Activated CD4-positive, CD25-positive, alpha-beta regulatory T cell treated with anti-CD3 and anti-CD28 coated beads, Interleukin-2, amount 50 U/mL, for 24 hours (primary cell): ENCODE measurements at regions not wholly inside any gene's neighbourhood (a gene's known extent, or its start where the extent isn't known, plus 50 kb on each side); places are given as distances from the start of the nearest gene placed in this dataset.
"Not testable (repeated sequence)": the region's sequence is repeated elsewhere in the genome, so short reads cannot be mapped to it uniquely, and the experiment has no call there.

ENCODE experiments used
- ATAC-seq, 2 donors: fragments of 150-1000 bp; cut with Tn5 transposase; one replicate each; pipeline ENCODE4 v1.10.0; 2021; ENCODE audit warnings: mild to moderate bottlenecking in 1 of 2, moderate library complexity in 1 of 2

GRCh38 chr4:10808591-10808990 lies 124.0 kb upstream of the CLNK start:
- no peak for ATAC-seq

GRCh38 chr4:10806953-10807645 lies 122.5 kb upstream of the CLNK start:
- no peak for ATAC-seq

GRCh38 chr4:10803713-10804343 lies 119.3 kb upstream of the CLNK start:
- no peak for ATAC-seq

GRCh38 chr4:10787365-10787764 lies 102.8 kb upstream of the CLNK start:
- ATAC-seq, result no peak

GRCh38 chr4:10784621-10785020 lies 100.1 kb upstream of the CLNK start:
- ATAC-seq, result no peak

GRCh38 chr4:10783351-10783750 lies 98.8 kb upstream of the CLNK start:
- no peak for ATAC-seq

- no peak for ATAC-seq
These were observed 97.2 kb upstream of the CLNK start for GRCh38 chr4:10781805-10782204.

GRCh38 chr4:10780803-10781202 lies 96.2 kb upstream of the CLNK start:
- not testable (repeated sequence) for ATAC-seq

GRCh38 chr4:10775132-10775531 lies 90.6 kb upstream of the CLNK start:
- ATAC-seq, result not testable (repeated sequence)

GRCh38 chr4:10773656-10774055 lies 89.1 kb upstream of the CLNK start:
- no peak for ATAC-seq

- no peak for ATAC-seq
These were observed 88.4 kb upstream of the CLNK start for GRCh38 chr4:10773010-10773409.

GRCh38 chr4:10765386-10765785 lies 80.8 kb upstream of the CLNK start:
- no peak for ATAC-seq

GRCh38 chr4:10762561-10762960 lies 78.0 kb upstream of the CLNK start:
- no peak for ATAC-seq

GRCh38 chr4:10761903-10762302 lies 77.3 kb upstream of the CLNK start:
- no peak for ATAC-seq

GRCh38 chr4:10760086-10760485 lies 75.5 kb upstream of the CLNK start:
- no peak for ATAC-seq

- ATAC-seq, result no peak
These were observed 74.3 kb upstream of the CLNK start for GRCh38 chr4:10758906-10759305.

- ATAC-seq, result no peak
These were observed 69.4 kb upstream of the CLNK start for GRCh38 chr4:10753856-10754402.

GRCh38 chr4:10753336-10753735 lies 68.8 kb upstream of the CLNK start:
- no peak for ATAC-seq

- no peak for ATAC-seq
These were observed 66.1 kb upstream of the CLNK start for GRCh38 chr4:10750714-10751113.

GRCh38 chr4:10747186-10747585 lies 62.6 kb upstream of the CLNK start:
- ATAC-seq, result no peak

- no peak for ATAC-seq
These were observed 62.0 kb upstream of the CLNK start for GRCh38 chr4:10746371-10747171.

GRCh38 chr4:10743357-10743756 lies 58.8 kb upstream of the CLNK start:
- no peak for ATAC-seq

GRCh38 chr4:10741961-10742699 lies 57.6 kb upstream of the CLNK start:
- peak in 1 of 2 donors; percentile 30 for ATAC-seq
